ENCODE measurements at regions not wholly inside any gene's neighbourhood (a gene's known extent, or its start where the extent isn't known, plus 50 kb on each side); places are given as distances from the start of the nearest gene placed in this dataset.

DNA sequence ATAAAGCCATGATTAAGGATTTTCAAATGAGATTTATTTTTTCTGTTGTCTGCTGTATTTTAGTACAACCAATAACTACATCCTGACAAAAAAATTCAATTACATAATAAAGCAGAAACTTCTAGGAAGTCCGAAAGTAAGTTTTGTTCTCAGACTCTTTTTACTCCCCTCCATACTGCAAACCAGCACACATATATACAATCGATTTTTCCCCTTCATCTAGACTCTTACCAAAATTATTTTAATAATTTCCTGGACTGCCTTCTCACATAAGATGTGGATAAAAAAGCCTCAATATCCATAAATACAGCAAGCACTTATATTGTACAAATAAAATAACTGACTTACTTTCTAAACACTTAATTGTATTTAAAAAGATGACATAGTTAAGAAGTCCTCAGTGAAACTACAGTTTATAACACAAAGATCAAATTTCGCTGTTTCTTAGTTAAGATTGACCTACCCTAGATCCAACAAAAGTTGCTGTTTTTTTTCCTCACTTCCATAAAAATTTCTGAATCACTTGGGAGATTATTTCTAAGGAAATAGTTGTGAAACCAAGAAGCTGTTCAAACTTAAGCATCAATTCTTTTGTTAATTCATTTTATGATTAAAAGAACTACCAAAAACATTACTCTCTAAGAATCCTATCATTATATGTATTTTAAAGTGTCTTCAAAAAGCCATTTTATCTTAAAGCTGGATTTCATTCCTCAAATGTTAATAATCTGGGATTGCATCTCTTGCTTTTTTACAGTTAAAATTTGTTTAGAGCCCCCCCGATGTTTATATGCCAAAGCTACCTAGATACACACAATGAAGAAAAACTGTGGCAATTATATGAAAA is 74.7 kb upstream of the IFNE start:
- whole genome bisulfite sequencing, 2 donors (ENCODE audit: low coverage in 1 of 2), result 75 to 78% methylated on average over 4 of the region's 4 CpGs
- Histone ChIP-seq H3K9me3 (no peaks in the 10 kb centered on the region), H3K27me3 (peaks cover 76% of the 10 kb centered on the region)

DNA sequence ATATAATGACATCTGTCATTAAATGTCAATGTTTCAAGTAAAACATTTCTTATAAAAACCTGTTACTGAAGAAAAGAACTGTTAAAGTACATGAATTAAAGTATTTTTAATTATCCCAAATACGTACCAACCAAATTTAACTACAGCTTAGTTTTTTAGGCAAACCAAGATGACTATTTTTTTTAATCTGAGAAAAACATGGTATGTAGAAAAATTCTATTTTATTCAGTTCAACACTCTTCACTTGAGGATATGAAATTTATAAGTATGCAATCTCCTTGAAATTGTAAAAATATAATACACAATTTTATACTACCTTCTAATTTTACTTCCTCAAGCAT is 75.3 kb upstream of the IFNE start:
- no peak overlapping the region for H3K4me3 ChIP-seq
- WGBS, 2 donors (ENCODE audit: low coverage in 1 of 2), result 80 to 81% methylated on average over 1 of the region's 1 CpG
- ATAC-seq, result no peak
- H3K9me3 ChIP-seq, result no peaks in the 10 kb centered on the region
- peaks cover 0 to 19% (median 11%) of the 10 kb centered on the region in 3 donors for H3K4me1 ChIP-seq
- H3K27me3 ChIP-seq, result peaks cover 75% of the 10 kb centered on the region
- TF ChIP-seq POLR2AphosphoS5 (IDR thresholded peaks at IDR 0.05), result no peak
- TF ChIP-seq POLR2A (IDR thresholded peaks at IDR 0.05), result no peak
- no peak for TF ChIP-seq EP300 (IDR thresholded peaks at IDR 0.05)
- TF ChIP-seq CTCF (IDR thresholded peaks at IDR 0.05), result no peak
- H3K36me3 ChIP-seq, result no peaks in the 10 kb centered on the region
- no peak overlapping the region for H3K27ac ChIP-seq

More for the DNA sequence above, 74.7 kb upstream of the IFNE start:
- ATAC-seq, result no peak
- H3K27ac ChIP-seq, result no peak overlapping the region
- H3K4me1 ChIP-seq, result peaks cover 0 to 19% (median 11%) of the 10 kb centered on the region in 3 donors
- no peaks in the 10 kb centered on the region for H3K36me3 ChIP-seq
- no peak overlapping the region for H3K4me3 ChIP-seq
- no peak for TF ChIP-seq POLR2A (IDR thresholded peaks at IDR 0.05)
- TF ChIP-seq EP300 (IDR thresholded peaks at IDR 0.05), result no peak
- TF ChIP-seq POLR2AphosphoS5 (IDR thresholded peaks at IDR 0.05), result no peak
- no peak for TF ChIP-seq CTCF (IDR thresholded peaks at IDR 0.05)

- no peak for TF ChIP-seq CTCF (IDR thresholded peaks at IDR 0.05)
- TF ChIP-seq POLR2A (IDR thresholded peaks at IDR 0.05), result no peak
- no peak for TF ChIP-seq EP300 (IDR thresholded peaks at IDR 0.05)
- no peak for TF ChIP-seq POLR2AphosphoS5 (IDR thresholded peaks at IDR 0.05)
- Histone ChIP-seq H3K27me3 (peaks cover 74% of the 10 kb centered on the region), H3K4me1 (peaks cover 0 to 19% (median 11%) of the 10 kb centered on the region in 3 donors), H3K9me3 (no peaks in the 10 kb centered on the region), H3K27ac (no peak overlapping the region), H3K36me3 (no peaks in the 10 kb centered on the region), H3K4me3 (no peak overlapping the region)
- WGBS, 2 donors (ENCODE audit: low coverage in 1 of 2), result 30 to 44% methylated on average over 1 of the region's 1 CpG
- ATAC-seq, result no peak
Measured at GRCh38 chr9:21558079-21558478, 76.0 kb upstream of the IFNE start.

DNA sequence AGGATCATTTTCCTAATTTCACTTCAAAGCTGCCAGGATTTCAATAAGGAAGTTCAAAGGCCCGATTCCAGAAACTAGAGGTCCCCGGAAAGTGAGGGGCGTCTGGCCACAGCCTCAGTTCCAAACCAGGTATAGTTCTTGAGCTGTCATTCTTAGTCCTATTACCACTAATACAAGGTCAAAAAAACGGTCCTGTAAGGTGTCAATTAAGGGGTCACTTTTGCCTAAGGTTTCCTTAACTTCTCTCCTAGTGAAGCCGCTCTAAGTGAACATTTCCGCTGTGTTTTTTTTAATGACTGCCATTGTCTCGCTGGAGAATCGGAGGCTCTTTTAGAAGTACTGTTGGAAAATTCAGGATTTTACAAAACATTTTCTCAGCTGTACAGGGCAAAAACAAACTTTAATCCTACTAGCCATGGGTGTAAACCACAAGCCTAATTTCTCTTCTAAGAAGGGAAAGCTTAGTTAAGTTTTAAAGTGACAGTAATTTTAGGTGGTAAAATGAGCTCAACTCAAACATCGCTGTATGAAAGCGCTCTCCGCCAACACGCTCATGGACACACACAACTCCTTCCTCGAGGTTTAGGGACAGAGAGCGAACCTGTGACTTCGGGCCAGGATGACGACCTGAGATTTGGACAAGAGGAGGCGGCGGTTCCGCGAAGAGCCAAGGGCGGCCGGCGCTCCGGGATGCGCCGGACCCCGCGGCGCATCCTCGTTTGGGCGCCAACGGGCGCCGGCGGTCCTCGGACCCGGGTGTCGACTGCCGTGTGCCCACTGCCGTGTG is 76.7 kb upstream of the IFNE start:
- TF ChIP-seq POLR2AphosphoS5 (IDR thresholded peaks at IDR 0.05), result no peak
- no peak for TF ChIP-seq POLR2A (IDR thresholded peaks at IDR 0.05)
- no peak for TF ChIP-seq EP300 (IDR thresholded peaks at IDR 0.05)
- no peak for TF ChIP-seq CTCF (IDR thresholded peaks at IDR 0.05)
- ATAC-seq, result no peak
- peaks cover 69% of the 10 kb centered on the region for H3K27me3 ChIP-seq
- no peak overlapping the region for H3K27ac ChIP-seq
- 22 to 32% methylated on average over 10 to 15 of the region's 40 CpGs for WGBS, 2 donors (ENCODE audit: low coverage in 1 of 2)
- no peaks in the 10 kb centered on the region for H3K36me3 ChIP-seq
- H3K4me1 ChIP-seq, result peaks cover 0 to 19% (median 11%) of the 10 kb centered on the region in 3 donors
- H3K9me3 ChIP-seq, result no peaks in the 10 kb centered on the region
- H3K4me3 ChIP-seq, result peak overlapping the region; percentile 28 to 56

All from gastroesophageal sphincter (tissue), 4 donors.